ENCODE measurements at regions not wholly inside any gene's neighbourhood (a gene's known extent, or its start where the extent isn't known, plus 50 kb on each side); places are given as distances from the start of the nearest gene placed in this dataset.
"Not testable (repeated sequence)": the region's sequence is repeated elsewhere in the genome, so short reads cannot be mapped to it uniquely, and the experiment has no call there.

DNA sequence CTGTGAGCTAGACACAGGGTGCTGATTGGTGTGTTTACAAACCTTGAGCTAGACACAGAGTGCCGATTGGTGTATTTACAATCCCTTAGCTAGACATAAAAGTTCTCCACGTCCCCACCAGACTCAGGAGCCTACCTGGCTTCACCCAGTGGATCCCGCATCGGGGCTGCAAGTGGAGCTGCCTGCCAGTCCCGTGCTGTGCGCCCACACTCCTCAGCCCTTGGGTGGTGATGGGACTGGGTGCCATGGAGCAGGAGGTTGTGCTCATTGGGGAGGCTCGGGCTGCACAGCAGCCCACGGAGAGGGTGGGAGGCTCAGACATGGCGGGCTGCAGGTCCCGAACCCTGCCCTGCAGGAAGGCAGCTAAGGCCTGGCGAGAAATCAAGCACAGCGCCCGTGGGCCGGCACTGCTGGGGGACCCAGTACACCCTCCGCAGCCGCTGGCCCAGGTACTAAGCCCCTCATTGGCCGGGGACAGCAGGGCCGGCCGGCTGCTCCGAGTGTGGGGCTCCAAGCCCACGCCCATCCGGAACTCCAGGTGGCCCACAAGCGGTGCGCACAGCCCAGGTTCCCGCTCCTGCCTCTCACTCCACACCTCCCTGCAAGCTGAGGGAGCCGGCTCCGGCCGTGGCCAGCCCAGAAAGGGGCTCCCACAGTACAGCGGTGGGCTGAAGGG lies 158.6 kb downstream of the SPIN4 start:
- ATAC-seq = not testable (repeated sequence)

GRCh38 chrX:63186137-63186536 lies 165.0 kb downstream of the SPIN4 start:
- TF ChIP-seq TOX (CRISPR knock-in tag; IDR thresholded peaks at IDR 0.05; ENCODE audit: borderline replicate concordance) = no peak
- no peak for TF ChIP-seq TCF4 (CRISPR knock-in tag; IDR thresholded peaks at IDR 0.05; ENCODE audit: borderline replicate concordance)
- no peak for TF ChIP-seq ZNF565 (CRISPR knock-in tag; conservative IDR thresholded peaks at IDR 0.05; ENCODE audit: low read depth)
- no peak for TF ChIP-seq ZC3H10 (CRISPR knock-in tag; IDR thresholded peaks at IDR 0.05)
- no peak for TF ChIP-seq ZNF70 (CRISPR knock-in tag; IDR thresholded peaks at IDR 0.05)
- ATAC-seq = no peak

GRCh38 chrX:63179852-63180251 lies 171.3 kb downstream of the SPIN4 start:
- ATAC-seq = not testable (repeated sequence)

DNA sequence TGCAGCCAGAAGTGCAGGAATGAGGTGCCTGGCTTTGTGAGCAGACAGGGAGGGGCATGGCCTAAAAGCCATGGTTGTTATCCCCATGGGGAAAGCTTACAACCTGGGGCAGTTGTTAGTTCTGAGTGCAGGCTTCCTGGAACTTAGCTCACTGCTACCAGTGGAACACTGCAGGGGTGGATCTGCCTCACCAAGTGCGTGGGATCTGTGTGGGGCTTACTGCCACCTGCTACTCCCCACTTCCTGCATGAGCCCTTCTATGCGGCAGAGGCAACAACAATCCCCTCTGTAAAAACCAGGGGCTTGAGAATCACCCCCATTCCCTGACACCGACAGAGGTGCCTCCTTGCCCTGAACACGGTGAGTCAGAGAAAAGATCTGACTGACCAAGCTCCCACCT lies 174.6 kb downstream of the SPIN4 start:
- not testable (repeated sequence) for ATAC-seq

DNA sequence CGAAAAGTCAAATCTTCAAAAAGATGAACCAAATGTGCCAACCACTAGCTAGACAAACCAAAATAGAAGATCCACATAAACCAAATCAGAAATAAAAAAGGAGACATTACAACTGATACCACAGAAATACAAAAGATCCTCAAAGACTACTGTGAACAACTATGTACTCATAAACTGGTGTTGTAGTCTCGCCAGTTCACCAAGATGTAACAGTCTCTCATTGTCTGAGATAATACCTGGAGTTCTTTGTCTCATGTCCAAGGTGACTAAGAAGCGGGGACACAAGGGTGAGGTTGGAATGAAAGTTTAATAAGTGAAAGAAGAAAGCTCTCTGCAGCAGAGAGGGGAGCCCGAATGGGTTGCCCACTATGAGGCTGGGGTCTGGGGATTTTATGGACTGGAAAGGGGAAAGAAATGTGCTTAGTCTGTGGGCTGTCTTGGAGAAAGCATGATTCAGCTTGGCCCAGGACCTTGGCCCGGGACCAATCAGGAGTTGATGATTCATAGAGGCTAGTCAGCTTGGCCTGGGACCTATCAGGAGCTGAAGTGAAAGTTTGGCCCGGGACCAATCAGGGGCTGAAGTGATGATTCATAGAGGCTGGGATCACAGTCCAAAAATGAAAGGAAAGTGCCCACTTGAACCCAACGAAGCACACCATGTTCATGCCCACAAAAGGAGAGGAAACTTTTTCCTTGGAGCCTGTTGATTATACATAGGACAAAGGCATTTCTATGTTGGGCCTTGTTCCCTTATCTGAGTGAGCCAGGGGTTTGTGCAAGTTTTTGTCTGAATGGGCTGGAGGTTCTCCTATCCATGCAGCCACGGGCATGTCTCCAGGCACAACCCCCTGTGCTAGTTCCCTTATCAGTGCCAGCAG lies 177.1 kb downstream of the SPIN4 start:
- ATAC-seq = peak; percentile 66

GRCh38 chrX:63169416-63169815 lies 181.7 kb downstream of the SPIN4 start:
- peak; percentile 51; the same call in 1 of the 3 replicates for ATAC-seq

DNA sequence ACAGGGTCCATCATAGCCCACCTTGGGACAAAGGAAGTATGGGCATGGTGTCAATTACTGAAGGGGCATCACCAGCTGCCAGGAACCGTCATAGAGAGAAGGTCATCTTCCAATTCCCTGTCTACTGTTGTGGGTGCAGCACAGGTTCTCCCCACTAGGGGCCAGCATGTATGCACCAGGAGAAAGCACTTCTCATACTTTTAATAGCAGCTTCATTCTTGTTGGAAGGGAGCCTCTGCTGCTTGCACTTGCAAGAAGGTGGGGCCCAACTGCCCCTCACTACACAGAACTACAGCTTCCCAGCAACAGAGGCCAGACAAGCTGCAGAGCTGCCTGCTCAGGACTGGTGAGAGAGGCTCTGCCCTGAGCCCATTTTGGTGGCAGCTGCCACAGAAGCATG lies 182.2 kb downstream of the SPIN4 start:
- ATAC-seq = peak; percentile 51; the same call in 2 of the 3 replicates

DNA sequence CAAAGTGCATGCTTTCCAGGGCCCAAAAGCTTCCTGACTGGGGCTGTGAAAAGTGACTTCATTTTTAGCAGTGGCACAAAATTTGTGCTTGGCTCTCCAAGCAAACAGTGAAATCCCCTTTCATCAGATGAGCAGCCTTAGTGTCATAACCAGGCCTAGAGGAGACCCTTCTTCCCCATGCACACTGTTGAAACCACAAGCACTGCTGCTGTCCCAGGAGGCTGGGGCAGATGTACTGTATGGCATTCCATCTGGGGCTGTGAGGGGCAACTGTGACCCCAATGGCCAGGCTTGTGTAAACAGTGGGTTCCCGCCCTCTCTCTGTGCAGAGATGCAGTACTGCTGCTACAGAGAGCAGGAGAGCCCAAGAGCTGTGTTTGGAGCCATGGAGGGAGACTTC lies 184.1 kb downstream of the SPIN4 start:
- ATAC-seq = not testable (repeated sequence)

DNA sequence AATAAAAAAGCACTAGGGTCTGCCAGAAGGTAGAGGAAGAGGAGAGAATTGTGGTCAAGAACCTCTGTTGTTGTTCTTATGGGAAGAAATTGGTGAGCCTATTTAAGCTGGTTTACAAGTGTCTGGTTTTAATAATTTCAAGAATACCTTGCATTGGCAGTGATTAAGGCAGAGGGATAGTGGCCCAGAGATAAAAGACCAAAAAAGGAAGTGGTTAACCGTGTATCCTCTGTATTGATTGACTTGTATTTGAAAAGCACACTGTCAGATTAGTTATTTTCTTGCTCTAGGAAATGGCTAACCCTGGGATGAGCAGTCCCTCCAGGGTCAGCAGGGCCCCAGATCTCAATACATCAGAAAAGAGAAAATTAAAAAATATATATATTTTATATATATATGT lies 190.1 kb downstream of the SPIN4 start:
- ATAC-seq = not testable (repeated sequence)

GRCh38 chrX:63160340-63160739 lies 190.8 kb downstream of the SPIN4 start:
- ATAC-seq = not testable (repeated sequence)

- not testable (repeated sequence) for ATAC-seq
These were observed 205.6 kb downstream of the SPIN4 start for GRCh38 chrX:63145526-63145925.

DNA sequence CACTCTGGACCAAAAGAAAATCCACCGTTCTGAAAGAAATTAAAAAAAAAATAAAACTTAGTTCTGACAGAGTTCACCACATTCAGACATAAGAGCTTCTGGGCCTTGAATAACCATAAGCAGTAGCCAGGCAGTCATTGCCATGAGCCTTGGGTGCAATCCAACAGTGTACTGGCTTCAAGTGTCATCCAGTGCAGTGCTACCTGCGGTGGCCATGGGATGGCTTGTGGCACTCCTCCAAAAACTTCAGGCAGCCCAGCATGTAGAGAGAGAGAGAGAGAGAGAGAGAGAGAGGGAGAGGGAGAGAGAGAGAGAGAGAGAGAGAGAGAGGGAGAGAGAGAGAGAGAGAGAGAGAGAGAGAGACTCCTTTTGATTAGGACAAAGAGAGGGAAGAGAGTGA lies 208.5 kb downstream of the SPIN4 start:
- ATAC-seq = not testable (repeated sequence)

DNA sequence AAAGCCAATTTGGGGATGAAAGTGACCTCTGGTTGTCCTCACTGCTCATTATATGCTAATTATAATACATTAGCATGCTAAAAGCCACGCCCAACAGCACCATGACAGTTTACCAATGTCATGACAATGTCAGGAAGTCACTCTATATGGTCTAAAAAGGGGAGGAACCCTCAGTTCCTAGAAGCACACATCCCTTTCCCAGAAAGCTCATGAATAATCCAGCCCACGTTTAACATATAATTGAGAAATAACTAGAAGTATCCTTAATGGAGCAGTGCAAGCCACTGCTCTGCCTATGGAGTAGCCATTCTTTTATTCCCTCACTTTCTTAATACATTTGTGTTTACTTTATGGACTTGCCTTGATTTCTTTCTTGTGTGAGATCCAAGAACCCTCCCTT lies 215.3 kb downstream of the SPIN4 start:
- not testable (repeated sequence) for ATAC-seq

DNA sequence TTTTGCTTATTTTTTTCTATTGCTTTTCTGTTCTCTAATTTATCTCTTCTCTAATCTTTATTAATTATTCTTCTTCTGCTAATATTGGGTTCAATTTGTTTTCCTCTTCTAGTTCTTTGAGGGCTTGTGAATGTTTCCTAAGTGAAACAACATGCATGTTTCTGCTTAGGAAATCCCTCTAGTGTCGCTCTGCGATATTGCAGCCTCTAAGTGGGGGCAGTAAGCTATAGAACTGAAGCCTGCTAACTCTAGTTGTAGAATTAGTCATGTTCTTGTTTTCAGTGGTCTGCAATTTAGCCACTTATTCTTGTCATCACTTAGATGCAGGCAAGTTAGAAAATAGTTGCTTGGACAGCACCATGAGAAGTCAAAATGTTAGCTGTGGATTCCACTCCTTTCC lies 222.6 kb downstream of the SPIN4 start:
- ATAC-seq = 0 out of 3 replicates have a peak, but pooled peaks have one; percentile 40
- no peak for TF ChIP-seq SNAI2 (CRISPR knock-in tag; IDR thresholded peaks at IDR 0.05)
- no peak for TF ChIP-seq RARB (CRISPR knock-in tag; IDR thresholded peaks at IDR 0.05)
- TF ChIP-seq ZC3H10 (CRISPR knock-in tag; IDR thresholded peaks at IDR 0.05) = no peak
- no peak for TF ChIP-seq TOX (CRISPR knock-in tag; IDR thresholded peaks at IDR 0.05; ENCODE audit: borderline replicate concordance)
- no peak for TF ChIP-seq ARNTL (CRISPR knock-in tag; IDR thresholded peaks at IDR 0.05; ENCODE audit: borderline replicate concordance, low read depth)
- TF ChIP-seq CSDC2 (CRISPR knock-in tag; IDR thresholded peaks at IDR 0.05) = no peak
- TF ChIP-seq ISL1 (CRISPR knock-in tag; IDR thresholded peaks at IDR 0.05) = no peak

Measured in SK-N-SH treated with all-trans-retinoic acid at 6 μM for 48 hours (cell line).